ENCODE measurements at regions not wholly inside any gene's neighbourhood (a gene's known extent, or its start where the extent isn't known, plus 50 kb on each side); places are given as distances from the start of the nearest gene placed in this dataset.
A peak's percentile ranks its signal among the peaks of the same experiment; 100 is the strongest.

DNA sequence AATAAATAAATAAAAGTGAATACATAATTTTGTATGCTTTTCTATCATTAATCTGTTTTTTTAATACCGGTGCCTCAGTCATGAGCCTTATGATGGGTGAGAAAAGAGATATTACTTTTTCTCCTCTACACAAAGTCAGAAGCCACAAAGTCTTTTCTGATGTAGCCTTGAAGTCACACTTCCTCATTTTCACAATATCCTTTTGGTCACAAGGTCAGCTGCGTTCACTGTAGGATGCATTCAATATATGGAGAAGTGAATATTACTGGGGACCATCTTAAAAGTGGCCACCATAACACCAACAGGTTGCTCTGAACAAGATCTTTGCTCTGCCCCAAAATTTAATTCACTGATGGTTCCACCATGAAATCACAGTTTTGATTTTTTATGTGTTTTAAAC lies 83.3 kb upstream of the TNR start:
- no peak for DNase-seq (ENCODE audit: low read depth)

- DNase-seq (ENCODE audit: low read depth) = no peak
Measured at GRCh38 chr1:175824079-175824478, 80.7 kb upstream of the TNR start.

GRCh38 chr1:175823406-175823805 lies 80.0 kb upstream of the TNR start:
- DNase-seq (ENCODE audit: low read depth) = no peak

- peak; percentile 80 for DNase-seq (ENCODE audit: low read depth)
Measured at GRCh38 chr1:175822580-175822979, 79.2 kb upstream of the TNR start.

- no peak for DNase-seq (ENCODE audit: low read depth)
Measured at GRCh38 chr1:175820456-175821025, 77.1 kb upstream of the TNR start.

- DNase-seq (ENCODE audit: low read depth) = no peak
Measured at GRCh38 chr1:175818929-175819328, 75.5 kb upstream of the TNR start.

DNA sequence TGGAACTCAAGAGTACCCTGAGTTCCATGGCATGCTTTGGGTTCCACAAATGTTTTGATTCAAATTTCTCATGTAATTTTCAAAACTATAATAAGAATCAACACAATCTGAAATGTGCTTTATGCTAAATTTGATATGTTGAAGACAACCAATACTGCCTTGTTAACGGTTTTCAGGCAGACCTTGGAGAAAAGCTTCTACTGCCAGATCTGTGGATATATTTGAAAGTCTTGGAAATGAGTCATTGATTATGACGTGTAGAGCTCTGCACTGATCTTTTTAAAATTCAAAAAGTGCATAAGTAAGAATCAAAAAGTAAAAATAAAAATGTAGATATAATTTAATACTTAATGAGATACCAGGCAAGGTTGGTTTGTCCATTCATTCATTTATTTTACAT lies 74.0 kb upstream of the TNR start:
- peak; percentile 9 for DNase-seq (ENCODE audit: low read depth)

DNA sequence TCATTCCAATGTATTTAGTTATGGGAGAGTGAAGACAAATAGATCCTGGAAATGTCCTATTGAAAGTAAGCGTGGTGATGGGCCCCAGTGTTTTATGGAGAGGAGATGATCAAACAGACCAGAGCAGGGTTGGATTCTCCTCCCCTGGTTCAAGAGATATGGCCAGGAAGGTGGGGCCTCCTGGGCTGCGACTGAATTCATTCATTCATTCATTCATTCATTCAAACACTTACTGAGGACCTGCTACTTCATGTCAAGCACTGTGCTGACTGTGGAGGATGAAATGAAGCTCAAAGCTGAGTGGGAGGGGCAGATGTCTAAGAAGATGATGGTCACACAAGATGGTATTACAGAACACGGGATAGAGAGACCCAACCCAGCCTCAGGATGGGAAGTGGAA lies 71.5 kb upstream of the TNR start:
- DNase-seq (ENCODE audit: low read depth) = peak; percentile 8

- DNase-seq (ENCODE audit: low read depth) = no peak
Measured at GRCh38 chr1:175812936-175813335, 69.5 kb upstream of the TNR start.

GRCh38 chr1:175810305-175810704 lies 66.9 kb upstream of the TNR start:
- DNase-seq (ENCODE audit: low read depth) = no peak

DNA sequence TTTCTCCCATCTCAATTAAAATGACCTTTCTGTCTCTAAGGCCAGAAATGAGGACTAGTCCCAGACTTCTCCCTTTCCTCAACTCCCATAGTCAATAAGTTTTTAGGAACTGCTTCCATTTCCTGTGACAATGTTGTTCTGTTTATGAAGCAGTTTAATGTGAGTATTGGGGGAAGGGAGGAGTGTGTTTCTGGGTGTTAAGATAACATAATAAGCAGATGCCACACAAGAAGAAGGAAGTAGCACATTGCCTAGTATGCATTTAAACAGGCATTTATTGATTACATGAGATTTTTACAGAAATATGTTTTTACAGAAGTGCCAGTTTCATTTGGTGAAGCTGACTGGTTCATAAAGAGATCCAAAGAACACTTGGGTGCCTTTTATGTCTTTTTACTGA lies 65.6 kb upstream of the TNR start:
- no peak for DNase-seq (ENCODE audit: low read depth)

- DNase-seq (ENCODE audit: low read depth) = no peak
Measured at GRCh38 chr1:175808573-175808972, 65.2 kb upstream of the TNR start.

- DNase-seq (ENCODE audit: low read depth) = no peak
Measured at GRCh38 chr1:175804561-175804960, 61.2 kb upstream of the TNR start.

- no peak for DNase-seq (ENCODE audit: low read depth)
Measured at GRCh38 chr1:175803413-175803812, 60.0 kb upstream of the TNR start.

GRCh38 chr1:175802407-175803123 lies 59.2 kb upstream of the TNR start:
- no peak for DNase-seq (ENCODE audit: low read depth)

GRCh38 chr1:175801979-175802378 lies 58.6 kb upstream of the TNR start:
- DNase-seq (ENCODE audit: low read depth) = no peak

GRCh38 chr1:175797576-175797975 lies 54.2 kb upstream of the TNR start:
- DNase-seq (ENCODE audit: low read depth) = no peak

DNA sequence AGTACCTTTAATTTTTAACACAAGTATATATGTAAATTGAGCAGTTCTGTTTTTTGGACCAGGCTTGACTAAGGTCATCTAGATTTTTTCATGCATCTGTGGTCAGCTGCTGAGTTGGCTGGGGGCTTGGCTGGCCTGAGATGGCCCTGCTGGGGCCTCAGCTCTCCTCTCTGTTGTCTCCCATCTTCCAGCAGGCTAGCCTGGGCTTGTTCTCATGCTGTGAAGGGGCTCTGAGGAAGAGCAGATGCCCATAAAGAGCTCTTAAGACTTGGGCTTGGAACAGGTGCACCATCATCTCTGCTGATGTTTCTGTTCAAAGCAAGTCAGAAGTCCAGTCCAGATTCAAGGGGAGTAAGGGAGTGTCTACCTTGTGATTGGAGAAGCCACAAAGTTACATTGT lies 51.2 kb upstream of the TNR start:
- DNase-seq (ENCODE audit: low read depth) = no peak

DNA sequence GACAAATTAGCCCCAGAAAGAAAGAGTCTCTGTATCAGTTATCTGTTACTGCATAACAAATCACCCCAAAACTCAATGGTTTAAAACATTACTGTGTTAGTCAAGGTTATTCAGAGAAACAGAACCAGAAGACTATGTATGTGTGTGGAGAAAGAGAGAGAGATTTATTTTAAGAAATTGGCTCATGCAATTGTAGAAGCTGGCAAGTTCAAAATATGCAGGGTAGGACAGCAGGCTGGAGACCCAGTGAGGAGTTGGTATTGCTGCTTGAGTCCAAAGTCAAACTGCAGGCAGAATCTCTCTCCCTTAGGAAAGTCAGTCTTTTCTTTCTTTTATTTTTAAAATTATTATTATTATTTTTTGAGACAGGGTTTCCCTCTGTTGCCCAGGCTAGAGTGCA lies 50.2 kb upstream of the TNR start:
- DNase-seq (ENCODE audit: low read depth) = no peak

All from ELR (cell line).